Head of caudate nucleus (tissue), 42 donors: ENCODE measurements at regions not wholly inside any gene's neighbourhood (a gene's known extent, or its start where the extent isn't known, plus 50 kb on each side); places are given as distances from the start of the nearest gene placed in this dataset.

Source experiments
- DNase-seq, 42 donors: peaks; one replicate each; pipeline versions ENCODE4 v3.0.0 to v3.0.0-alpha.2; 2020 to 2021; ENCODE audit warnings: mixed read lengths in 7 of 42
- intact Hi-C: fragments of 100-400 bp; cut with DNase I; formaldehyde crosslinking; loops from one replicate; pipeline ENCODE4 v1.15.0; 2022

- intact Hi-C loops = no loop called here
- no peak for DNase-seq
These were observed 268.2 kb upstream of the SSTR1 start for GRCh38 chr14:37939442-37940028.

DNA sequence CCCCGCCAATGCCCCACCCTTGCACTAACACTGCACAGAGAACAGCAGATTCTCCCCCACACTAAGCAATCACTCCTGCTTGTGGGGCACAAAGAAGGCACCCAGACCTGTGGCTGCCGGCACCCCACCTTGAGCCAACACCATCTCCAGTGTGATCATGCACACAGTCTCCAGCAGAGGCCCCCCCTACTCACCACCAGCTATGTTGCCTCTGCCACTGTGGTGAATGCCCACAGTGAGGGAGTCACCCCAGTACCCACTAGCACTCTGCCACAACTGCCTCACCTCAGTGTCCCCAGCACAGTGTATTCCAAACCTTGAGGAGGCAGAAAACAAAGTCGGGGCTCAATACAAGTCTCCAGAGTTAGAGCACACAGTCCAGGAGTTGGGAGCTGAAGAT, 261.7 kb upstream of the SSTR1 start:
- intact Hi-C loops = no loop called here
- DNase-seq = no peak

DNA sequence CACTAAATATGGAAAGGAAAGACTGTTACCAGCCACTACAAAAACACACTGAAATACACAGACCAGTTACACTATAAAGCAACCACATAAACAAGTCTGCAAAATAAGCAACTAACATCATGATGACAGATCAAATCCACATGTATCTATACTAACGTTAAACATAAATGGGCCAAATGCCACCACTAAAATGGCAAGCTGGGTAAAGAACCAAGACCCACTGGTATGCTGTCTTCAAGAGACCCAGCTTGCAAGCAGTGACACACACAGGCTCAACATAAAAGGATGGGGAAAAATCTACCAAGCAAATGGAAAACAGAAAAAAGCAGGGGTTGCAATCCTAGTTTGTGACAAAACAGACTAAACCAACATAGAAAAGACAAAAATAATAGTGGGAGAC, 260.9 kb upstream of the SSTR1 start:
- DNase-seq = no peak
- intact Hi-C loops = no loop called here

GRCh38 chr14:37948266-37948665, 259.4 kb upstream of the SSTR1 start:
- DNase-seq = no peak
- intact Hi-C loops = no loop called here

- intact Hi-C loops = no loop called here
- no peak for DNase-seq
These were observed 239.0 kb upstream of the SSTR1 start for GRCh38 chr14:37968664-37969240.

DNA sequence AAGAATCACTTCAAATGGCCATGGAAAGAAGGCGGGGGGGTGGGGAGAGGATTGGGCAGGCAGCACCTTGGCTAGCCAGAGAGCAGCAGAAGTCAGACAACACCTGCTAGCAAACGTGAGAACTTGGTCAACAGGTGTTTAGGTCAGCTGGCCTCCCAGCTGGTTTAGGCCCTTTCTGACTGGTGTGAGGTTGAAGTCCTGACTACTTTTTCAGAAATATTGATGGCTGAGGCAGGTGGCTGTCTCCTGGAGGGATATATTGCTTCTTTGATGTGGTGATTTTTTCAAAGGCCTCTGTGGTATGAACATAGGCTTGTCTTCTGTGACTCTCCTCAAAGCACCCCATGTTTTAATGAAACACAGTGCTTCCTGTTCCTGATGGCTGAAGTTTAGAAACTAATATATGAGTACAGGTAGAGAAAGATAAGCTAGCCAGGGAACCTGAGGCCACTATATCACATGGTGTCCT, 238.2 kb upstream of the SSTR1 start:
- intact Hi-C loops = no loop called here
- no peak for DNase-seq

DNA sequence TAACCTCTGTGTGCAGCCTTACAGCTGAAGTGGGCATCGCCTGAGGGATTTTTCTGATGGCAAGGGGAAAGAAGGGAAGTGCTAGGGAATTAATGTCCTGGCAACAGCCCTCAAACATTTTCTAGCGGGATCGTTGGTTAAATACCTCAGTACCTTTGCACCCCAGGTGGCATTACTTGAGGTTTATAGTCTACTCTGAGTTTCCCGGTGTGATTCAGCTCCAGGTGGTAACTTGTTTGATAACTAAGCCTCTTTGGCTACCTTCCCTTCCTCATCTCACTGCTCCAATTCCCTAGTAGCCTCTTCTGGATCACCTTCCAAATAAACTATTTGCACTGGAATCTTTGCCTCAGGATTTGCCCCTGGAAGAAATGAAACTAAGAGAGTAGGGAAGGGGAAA, 237.0 kb upstream of the SSTR1 start:
- DNase-seq = no peak
- intact Hi-C loops = no loop called here

DNA sequence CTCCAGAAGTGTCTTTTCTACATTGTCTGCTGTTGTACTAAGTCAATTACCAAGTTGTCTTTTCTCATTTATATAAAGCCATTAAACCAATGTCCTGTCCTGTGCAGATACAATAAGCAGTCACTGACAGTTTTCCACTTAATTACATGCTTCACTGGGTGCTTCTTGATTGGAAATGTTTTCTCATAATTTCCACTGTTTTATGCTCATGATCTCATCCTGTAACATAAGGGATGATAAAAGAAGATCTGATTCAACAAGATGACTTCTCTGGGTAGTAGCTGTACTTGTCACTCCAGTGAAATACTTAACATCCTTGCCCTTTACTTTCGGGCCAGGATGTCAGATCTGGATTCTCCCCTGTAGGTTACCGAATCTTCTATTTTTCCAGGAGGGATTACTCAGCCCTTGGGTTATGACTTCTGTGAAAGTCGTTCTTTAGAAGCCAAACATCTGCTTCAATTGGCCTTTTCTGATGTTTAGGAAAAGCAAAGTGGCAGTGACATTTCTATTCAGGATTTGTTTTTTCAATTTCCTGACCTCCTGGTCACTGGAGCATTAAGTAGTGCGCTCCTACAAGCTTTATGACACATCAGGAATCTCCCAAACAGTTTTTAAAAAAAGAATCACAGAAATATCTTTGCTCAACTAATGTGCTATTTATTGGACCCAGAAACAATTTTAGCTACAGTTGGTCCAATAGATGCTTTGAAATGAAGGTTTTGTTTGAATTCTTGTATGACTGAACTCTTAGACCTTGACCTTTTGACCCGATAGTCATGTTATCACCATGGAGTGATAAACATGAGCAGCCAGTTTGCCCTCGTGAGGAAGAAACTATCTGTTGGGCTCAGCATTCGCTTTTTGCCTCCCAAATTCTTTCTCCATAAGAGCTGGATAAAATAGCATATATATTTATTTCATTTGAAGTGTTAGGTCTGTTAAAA, 234.5 kb upstream of the SSTR1 start:
- intact Hi-C loops = no loop called here
- no peak for DNase-seq

DNA sequence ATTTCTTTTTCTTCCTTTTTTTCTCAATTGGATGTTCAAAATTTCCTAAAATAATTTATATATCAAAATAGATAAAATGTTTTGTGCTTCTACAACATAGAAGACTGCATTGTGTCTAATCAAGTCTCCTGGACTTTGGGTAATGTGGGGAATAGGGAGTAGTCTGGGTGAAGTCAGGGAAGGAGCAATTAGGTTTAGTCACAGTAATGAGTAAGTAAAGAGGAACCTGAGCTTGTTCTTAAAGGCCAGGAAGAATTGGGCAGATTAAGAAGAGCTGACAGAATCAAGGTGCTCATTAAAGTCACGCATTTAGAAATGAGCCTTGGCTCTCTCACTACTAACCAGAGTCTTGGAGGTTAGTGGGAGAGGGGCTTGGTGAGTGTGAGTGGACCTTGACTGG, 233.3 kb upstream of the SSTR1 start:
- DNase-seq = no peak
- intact Hi-C loops = no loop called here

- no peak for DNase-seq
- intact Hi-C loops = no loop called here
These were observed 230.2 kb upstream of the SSTR1 start for GRCh38 chr14:37977481-37977880.

GRCh38 chr14:37985826-37986470, 221.8 kb upstream of the SSTR1 start:
- intact Hi-C loops = no loop called here
- peak in 40 of 42 donors; percentile 3 to 81 (median 42) for DNase-seq

DNA sequence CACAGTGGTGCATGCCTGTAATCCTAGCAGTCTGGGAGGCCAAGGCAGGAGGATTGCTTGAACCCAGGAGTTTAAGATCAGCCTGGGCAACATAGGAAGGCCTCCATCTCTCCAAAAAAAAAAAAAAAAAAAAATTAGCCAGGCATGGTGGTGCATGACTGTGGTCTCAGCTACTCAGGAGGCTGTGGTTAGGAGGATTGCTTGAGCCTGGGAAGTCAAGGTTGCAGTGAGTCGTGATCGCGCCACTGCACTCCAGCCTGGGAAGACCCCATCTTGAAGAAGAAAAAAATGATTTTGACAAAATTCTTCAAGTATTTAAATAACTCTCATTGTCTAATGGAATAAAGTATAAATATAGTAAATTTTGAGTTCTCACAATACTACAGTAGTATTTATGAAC, 219.2 kb upstream of the SSTR1 start:
- DNase-seq = no peak
- intact Hi-C loops = no loop called here

DNA sequence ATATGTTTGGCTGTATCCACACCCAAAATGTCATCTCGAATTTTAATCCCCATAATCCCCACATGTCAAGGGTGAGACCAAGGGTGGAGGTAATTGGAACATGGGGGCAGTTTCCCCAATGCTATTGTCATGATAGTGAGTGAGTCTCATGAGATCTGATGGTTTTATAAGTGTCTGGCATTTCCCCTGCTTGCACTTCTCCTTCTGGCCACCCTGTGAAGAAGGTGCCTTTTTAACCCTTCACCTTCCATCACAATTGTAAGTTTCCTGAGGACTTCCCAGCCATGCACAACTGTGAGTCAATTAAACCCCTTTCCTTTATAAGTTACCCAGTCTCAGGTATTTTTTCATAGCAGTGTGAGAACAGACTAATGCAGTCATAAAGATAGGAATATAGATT, 216.7 kb upstream of the SSTR1 start:
- no peak for DNase-seq
- intact Hi-C loops = no loop called here

DNA sequence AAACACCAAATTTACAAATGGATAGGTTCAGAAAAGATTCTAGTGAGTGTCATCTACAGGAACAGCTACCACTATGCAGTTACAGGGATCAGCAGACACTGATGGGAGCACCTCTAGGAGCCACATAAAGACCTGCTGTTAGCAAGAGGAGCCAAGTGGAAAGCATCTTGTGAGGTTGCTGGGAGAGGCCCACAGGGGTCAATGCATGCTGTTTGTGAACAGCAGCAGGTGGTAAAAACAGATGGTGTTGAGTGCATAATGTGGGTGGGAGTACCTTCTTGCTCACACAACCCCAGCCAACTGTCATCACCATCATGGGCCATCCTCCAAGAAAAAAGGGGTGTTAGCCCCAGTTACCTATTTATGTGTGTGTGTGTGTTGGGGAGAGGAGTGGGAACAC, 215.2 kb upstream of the SSTR1 start:
- intact Hi-C loops = no loop called here
- no peak for DNase-seq

- DNase-seq = no peak
- intact Hi-C loops = no loop called here
These were observed 212.8 kb upstream of the SSTR1 start for GRCh38 chr14:37994846-37995372.

DNA sequence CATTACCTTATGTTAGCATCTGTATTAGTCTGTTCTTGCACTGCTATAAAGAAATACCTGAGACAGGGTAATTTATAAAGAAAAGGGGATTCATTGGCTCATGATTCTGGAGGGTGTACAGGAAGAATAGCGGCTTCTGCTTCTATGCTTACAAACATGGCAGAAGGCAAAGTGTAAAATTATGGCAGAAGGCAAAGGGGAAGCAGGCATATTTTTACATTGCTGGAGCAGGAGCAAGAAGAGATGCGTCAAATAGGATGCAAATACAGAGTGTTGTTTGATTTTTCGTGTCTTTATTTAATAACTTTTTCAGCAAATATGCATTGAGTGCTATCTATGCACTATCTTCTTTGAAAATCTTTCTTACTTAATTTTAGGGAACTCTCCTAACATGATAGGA, 210.7 kb upstream of the SSTR1 start:
- no peak for DNase-seq
- intact Hi-C loops = no loop called here

- intact Hi-C loops = no loop called here
- no peak for DNase-seq
These were observed 207.4 kb upstream of the SSTR1 start for GRCh38 chr14:38000340-38000739.

DNA sequence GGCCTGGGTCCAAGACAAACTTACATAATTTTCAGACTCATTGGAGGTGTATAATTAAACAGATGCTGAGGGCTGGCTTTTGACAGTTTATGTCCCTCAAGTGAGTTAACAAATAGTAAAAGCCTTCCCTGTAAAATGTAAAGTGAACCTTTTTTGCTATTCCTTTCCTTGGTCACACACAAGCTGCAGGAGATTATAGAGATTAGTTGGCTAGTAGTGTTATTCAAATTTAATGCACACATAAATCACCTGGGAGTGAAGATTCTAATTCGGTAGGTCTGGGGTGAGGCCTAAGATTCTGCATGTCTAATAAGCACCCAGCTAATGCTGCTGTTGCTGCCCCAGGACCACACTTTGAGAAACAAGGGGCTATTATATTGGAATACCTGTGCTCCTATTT, 206.2 kb upstream of the SSTR1 start:
- no peak for DNase-seq
- intact Hi-C loops = no loop called here

DNA sequence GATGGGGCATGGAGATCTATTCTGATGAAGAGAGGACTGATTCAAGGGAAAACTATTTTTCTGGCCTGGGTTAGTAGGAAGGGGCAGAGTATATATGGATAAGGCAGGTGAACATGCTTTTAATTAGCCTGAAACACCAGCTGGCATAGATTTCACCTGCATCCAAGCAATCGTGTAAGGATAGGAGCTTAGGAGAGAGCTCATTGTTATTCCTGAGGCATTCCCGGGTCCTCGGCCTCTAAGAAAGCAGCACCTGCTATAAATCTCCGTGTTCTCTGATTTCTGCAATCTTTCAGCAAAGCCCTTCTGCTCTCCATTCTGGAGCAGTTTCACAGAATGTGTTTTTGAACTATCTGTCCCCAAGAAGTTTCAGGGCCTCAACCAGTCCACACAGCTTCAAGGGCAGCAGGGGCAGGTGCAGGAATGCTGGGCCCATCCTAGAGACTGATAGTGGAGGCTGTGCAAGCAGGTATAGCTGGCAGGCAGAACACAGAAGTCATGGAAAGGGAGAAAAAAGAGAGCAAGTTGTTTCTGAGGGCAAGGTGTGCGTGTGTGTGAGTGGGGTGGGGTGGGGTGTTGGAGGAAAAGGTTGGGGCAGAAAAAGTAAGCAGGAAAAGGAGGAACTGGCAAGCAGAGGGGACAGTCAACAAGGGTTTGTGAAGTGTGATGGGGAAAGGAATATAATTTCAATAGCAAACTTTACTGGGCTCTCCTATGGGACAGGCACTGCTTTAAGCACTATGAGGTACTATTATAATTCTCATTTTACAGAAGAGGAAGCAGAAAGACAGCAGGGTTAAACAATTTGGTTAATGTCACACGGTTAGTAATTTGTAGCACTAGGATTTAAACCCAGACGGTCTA, 203.7 kb upstream of the SSTR1 start:
- intact Hi-C loops = no loop called here
- no peak for DNase-seq
